Endodermal cell (in vitro differentiated cells): ENCODE measurements at regions not wholly inside any gene's neighbourhood (a gene's known extent, or its start where the extent isn't known, plus 50 kb on each side); places are given as distances from the start of the nearest gene placed in this dataset.

Experiments used
- DNase-seq: peaks from one replicate; pipeline ENCODE4 v3.0.0-alpha.2; 2017
- H3K27ac ChIP-seq: 2 replicates; pipeline ENCODE4 v1.5.1; 2013; ENCODE audit warnings: mild to moderate bottlenecking, low read depth, low read length, moderate library complexity
- H3K27me3 ChIP-seq: 2 replicates; pipeline ENCODE4 v1.6.1; 2013; ENCODE audit warnings: mild to moderate bottlenecking, low read length, moderate library complexity; ENCODE audit not compliant: insufficient read depth, control insufficient read depth, poor library complexity, severe bottlenecking
- H3K36me3 ChIP-seq: 2 replicates; pipeline ENCODE4 v1.7.0; 2013; ENCODE audit warnings: mild to moderate bottlenecking, low read length, moderate library complexity; ENCODE audit not compliant: control insufficient read depth, insufficient read depth
- H3K4me1 ChIP-seq: one replicate; pipeline ENCODE4 v1.7.0; 2013; ENCODE audit warnings: low read length; ENCODE audit not compliant: control insufficient read depth, insufficient read depth
- H3K4me3 ChIP-seq: 2 replicates; pipeline ENCODE4 v1.5.1; 2013; ENCODE audit warnings: mild to moderate bottlenecking, low read length, moderate library complexity
- H3K9ac ChIP-seq: 2 replicates; pipeline ENCODE4 v1.6.1; 2013; ENCODE audit warnings: mild to moderate bottlenecking, low read length, moderate library complexity; ENCODE audit not compliant: poor library complexity, severe bottlenecking; ENCODE audit errors: extremely low read depth
- H3K9me3 ChIP-seq: 2 replicates; pipeline ENCODE4 v1.6.1; 2013; ENCODE audit warnings: mild to moderate bottlenecking, low read length, moderate library complexity; ENCODE audit not compliant: control insufficient read depth
- H3K27ac Mint-ChIP-seq: 2 replicates; pipeline ENCODE4 v1.8.0; 2020; ENCODE audit warnings: mixed read lengths
- H3K27me3 Mint-ChIP-seq: 2 replicates; pipeline ENCODE4 v1.8.0; 2021; ENCODE audit warnings: mild to moderate bottlenecking, mixed read lengths; ENCODE audit not compliant: insufficient read depth
- H3K36me3 Mint-ChIP-seq: 2 replicates; pipeline ENCODE4 v1.8.0; 2020; ENCODE audit warnings: low read depth, mixed read lengths
- H3K4me1 Mint-ChIP-seq: 2 replicates; pipeline ENCODE4 v1.8.0; 2020; ENCODE audit warnings: mixed read lengths
- H3K4me3 Mint-ChIP-seq: 2 replicates; pipeline ENCODE4 v1.8.0; 2020; ENCODE audit warnings: mild to moderate bottlenecking, moderate library complexity, mixed read lengths
- H3K9me3 Mint-ChIP-seq: 2 replicates; pipeline ENCODE4 v1.8.0; 2020; ENCODE audit warnings: mild to moderate bottlenecking, mixed read lengths
- CTCF ChIP-seq: fragments of 200-600 bp; sonication (generic); conservative IDR thresholded peaks from 2 replicates; pipeline ENCODE4 v1.5.0; 2021; ENCODE audit warnings: antibody characterized with exemption, mild to moderate bottlenecking
- WGBS, 2 experiments: methylation state at CpG; one replicate each; pipeline versions ENCODE4 v1.1.5 to v1.1.7; 2013; ENCODE audit warnings: missing lambda C conversion rate in 2 of 2, mixed read lengths in 1 of 2; ENCODE audit not compliant: insufficient coverage in 1 of 2, insufficient read length in 1 of 2; 5-methylcytosine and 5-hydroxymethylcytosine counted together

- 90% methylated on average over 1 of the region's 1 CpG; no CpG with 5 or more reads in 1 of the 2 experiments for WGBS, 2 experiments
- Histone ChIP-seq H3K4me3 (no peak overlapping the region), H3K27me3 (no peaks in the 10 kb centered on the region), H3K36me3 (no peaks in the 10 kb centered on the region), H3K27ac (no peak overlapping the region), H3K9ac (no peak overlapping the region), H3K9me3 (no peaks in the 10 kb centered on the region), H3K4me1 (no peaks in the 10 kb centered on the region)
- Mint-ChIP-seq H3K4me1 (peaks cover 8% of the 10 kb centered on the region), H3K27ac (no peak overlapping the region), H3K4me3 (no peak overlapping the region), H3K27me3 (no peaks in the 10 kb centered on the region), H3K36me3 (no peaks in the 10 kb centered on the region), H3K9me3 (no peaks in the 10 kb centered on the region)
- DNase-seq: no peak
- no peak for TF ChIP-seq CTCF
These were observed 67.4 kb upstream of the EXOC4 start for GRCh38 chr7:133185512-133185911.

GRCh38 chr7:133186060-133186459 lies 66.8 kb upstream of the EXOC4 start:
- no peak overlapping the region for H3K27ac ChIP-seq
- no peak overlapping the region for H3K9ac ChIP-seq
- no peak for DNase-seq
- TF ChIP-seq CTCF: no peak
- Mint-ChIP-seq H3K4me1 (peaks cover 8% of the 10 kb centered on the region), H3K27ac (no peak overlapping the region), H3K9me3 (no peaks in the 10 kb centered on the region), H3K36me3 (no peaks in the 10 kb centered on the region), H3K4me3 (no peak overlapping the region), H3K27me3 (no peaks in the 10 kb centered on the region)
- no peaks in the 10 kb centered on the region for H3K4me1 ChIP-seq
- H3K27me3 ChIP-seq: no peaks in the 10 kb centered on the region
- no peaks in the 10 kb centered on the region for H3K36me3 ChIP-seq
- WGBS, 2 experiments: 94 to 100% methylated on average over 1 of the region's 1 CpG
- H3K4me3 ChIP-seq: no peak overlapping the region
- H3K9me3 ChIP-seq: no peaks in the 10 kb centered on the region

- no peak overlapping the region for H3K27ac Mint-ChIP-seq
- H3K36me3 ChIP-seq: no peaks in the 10 kb centered on the region
- H3K4me3 ChIP-seq: no peak overlapping the region
- H3K27me3 Mint-ChIP-seq: no peaks in the 10 kb centered on the region
- no peaks in the 10 kb centered on the region for H3K36me3 Mint-ChIP-seq
- no peak for TF ChIP-seq CTCF
- WGBS, 2 experiments: 89 to 100% methylated on average over 1 to 2 of the region's 2 CpGs
- H3K4me1 ChIP-seq: no peaks in the 10 kb centered on the region
- no peak for DNase-seq
- H3K9me3 Mint-ChIP-seq: no peaks in the 10 kb centered on the region
- H3K4me1 Mint-ChIP-seq: peaks cover 8% of the 10 kb centered on the region
- no peak overlapping the region for H3K9ac ChIP-seq
- H3K4me3 Mint-ChIP-seq: no peak overlapping the region
- H3K27me3 ChIP-seq: no peaks in the 10 kb centered on the region
- H3K27ac ChIP-seq: no peak overlapping the region
- peaks cover 6% of the 10 kb centered on the region for H3K9me3 ChIP-seq
These were observed 62.7 kb upstream of the EXOC4 start for GRCh38 chr7:133190172-133190528.
